ENCODE measurements at regions not wholly inside any gene's neighbourhood (a gene's known extent, or its start where the extent isn't known, plus 50 kb on each side); places are given as distances from the start of the nearest gene placed in this dataset.

DNA sequence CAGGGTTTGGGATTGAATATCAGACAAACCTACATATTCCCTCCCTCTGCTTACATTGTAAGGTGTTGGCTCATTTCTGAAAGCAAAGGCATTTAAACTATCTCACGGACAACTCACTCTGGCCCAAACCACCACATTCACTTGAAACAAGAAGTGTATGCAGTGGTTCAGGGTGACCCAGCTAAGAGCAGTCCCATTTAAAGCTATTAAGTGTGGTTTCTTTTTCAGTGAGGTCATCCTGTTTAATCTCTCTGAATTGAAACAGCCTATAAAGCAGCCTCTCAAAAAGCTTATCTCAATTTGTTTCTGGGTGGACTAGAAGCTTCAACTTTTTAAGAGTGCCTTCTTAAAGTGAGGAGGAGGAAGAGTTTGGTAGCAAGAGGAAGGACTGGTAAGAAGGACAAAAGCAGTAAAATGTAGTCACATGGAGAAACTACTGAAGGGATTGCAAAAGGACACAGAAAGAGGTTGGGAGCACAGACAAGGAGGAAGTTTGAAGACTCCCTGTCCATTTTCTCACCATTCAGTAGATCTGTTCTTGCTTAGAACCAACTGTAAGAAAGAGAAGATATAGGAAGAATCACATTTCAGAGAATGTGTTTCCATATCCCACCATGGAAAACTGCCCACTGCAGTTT, 151.6 kb downstream of the TMCO5A start:
- H3K4me1 Mint-ChIP-seq (ENCODE audit: insufficient read depth, unreplicated experiment), result peaks cover 5% of the 10 kb centered on the region
- no peak overlapping the region for H3K4me3 Mint-ChIP-seq (ENCODE audit: unreplicated experiment)
- no TSS peak for BruUV-seq (replicated peaks)
- no peak for DNase-seq (ENCODE audit: unreplicated experiment)
- no peaks in the 10 kb centered on the region for H3K36me3 Mint-ChIP-seq (ENCODE audit: insufficient read depth, unreplicated experiment)
- no peaks in the 10 kb centered on the region for H3K9me3 Mint-ChIP-seq (ENCODE audit: unreplicated experiment)
- intact Hi-C loops (cut with micrococcal nuclease), result no loop called here
- no peaks in the 10 kb centered on the region for H3K27me3 Mint-ChIP-seq (ENCODE audit: insufficient read depth, unreplicated experiment)
- TF ChIP-seq, protein P1, sequence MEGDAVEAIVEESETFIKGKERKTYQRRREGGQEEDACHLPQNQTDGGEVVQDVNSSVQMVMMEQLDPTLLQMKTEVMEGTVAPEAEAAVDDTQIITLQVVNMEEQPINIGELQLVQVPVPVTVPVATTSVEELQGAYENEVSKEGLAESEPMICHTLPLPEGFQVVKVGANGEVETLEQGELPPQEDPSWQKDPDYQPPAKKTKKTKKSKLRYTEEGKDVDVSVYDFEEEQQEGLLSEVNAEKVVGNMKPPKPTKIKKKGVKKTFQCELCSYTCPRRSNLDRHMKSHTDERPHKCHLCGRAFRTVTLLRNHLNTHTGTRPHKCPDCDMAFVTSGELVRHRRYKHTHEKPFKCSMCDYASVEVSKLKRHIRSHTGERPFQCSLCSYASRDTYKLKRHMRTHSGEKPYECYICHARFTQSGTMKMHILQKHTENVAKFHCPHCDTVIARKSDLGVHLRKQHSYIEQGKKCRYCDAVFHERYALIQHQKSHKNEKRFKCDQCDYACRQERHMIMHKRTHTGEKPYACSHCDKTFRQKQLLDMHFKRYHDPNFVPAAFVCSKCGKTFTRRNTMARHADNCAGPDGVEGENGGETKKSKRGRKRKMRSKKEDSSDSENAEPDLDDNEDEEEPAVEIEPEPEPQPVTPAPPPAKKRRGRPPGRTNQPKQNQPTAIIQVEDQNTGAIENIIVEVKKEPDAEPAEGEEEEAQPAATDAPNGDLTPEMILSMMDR (IDR thresholded peaks at IDR 0.05; ENCODE audit: unreplicated experiment), result no peak
- no peak overlapping the region for H3K27ac Mint-ChIP-seq (ENCODE audit: low read depth, unreplicated experiment)
- CTCF ChIA-PET, result interaction anchor here (0.6 to 0.7 kb wide), 2 partner anchors 11 to 1006 kb away, joined by 3 read pairs; no protein-coding TSS in a partner anchor
- POLR2A ChIA-PET, result interaction anchor here (1.2 kb wide), 1 partner anchor 132 kb away, joined by 4 read pairs; no protein-coding TSS in a partner anchor

DNA sequence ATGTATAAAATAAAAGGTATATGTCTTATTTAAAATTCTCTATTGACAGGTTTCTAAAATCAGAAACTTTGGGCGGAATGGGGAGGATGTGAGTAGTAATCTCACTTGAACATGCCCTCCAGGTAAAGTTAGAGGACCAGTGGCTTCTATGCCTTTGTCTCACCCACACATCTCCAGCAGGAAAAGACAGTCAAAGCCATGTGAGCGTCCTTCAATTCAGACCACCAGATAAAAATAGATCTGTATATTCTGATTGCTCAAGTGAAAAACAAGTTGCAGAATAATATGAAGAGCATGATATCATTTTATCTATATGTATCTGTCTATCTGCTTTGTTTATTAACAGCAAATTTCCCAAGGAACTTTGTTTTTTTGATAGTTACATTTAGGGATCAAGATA, 152.2 kb downstream of the TMCO5A start:
- H3K27ac Mint-ChIP-seq (ENCODE audit: low read depth, unreplicated experiment), result no peak overlapping the region
- H3K27me3 Mint-ChIP-seq (ENCODE audit: insufficient read depth, unreplicated experiment), result no peaks in the 10 kb centered on the region
- H3K9me3 Mint-ChIP-seq (ENCODE audit: unreplicated experiment), result no peaks in the 10 kb centered on the region
- no peak overlapping the region for H3K4me3 Mint-ChIP-seq (ENCODE audit: unreplicated experiment)
- H3K4me1 Mint-ChIP-seq (ENCODE audit: insufficient read depth, unreplicated experiment), result peaks cover 5% of the 10 kb centered on the region
- BruUV-seq (replicated peaks), result no TSS peak
- H3K36me3 Mint-ChIP-seq (ENCODE audit: insufficient read depth, unreplicated experiment), result no peaks in the 10 kb centered on the region
- POLR2A ChIA-PET, result no interaction called here
- TF ChIP-seq, protein P1 (IDR thresholded peaks at IDR 0.05; ENCODE audit: unreplicated experiment), result no peak
- CTCF ChIA-PET, result interaction anchor here (0.6 kb wide), 1 partner anchor 1005 kb away, joined by 3 read pairs; no protein-coding TSS in a partner anchor
- intact Hi-C loops (cut with micrococcal nuclease), result no loop called here
- DNase-seq (ENCODE audit: unreplicated experiment), result no peak

DNA sequence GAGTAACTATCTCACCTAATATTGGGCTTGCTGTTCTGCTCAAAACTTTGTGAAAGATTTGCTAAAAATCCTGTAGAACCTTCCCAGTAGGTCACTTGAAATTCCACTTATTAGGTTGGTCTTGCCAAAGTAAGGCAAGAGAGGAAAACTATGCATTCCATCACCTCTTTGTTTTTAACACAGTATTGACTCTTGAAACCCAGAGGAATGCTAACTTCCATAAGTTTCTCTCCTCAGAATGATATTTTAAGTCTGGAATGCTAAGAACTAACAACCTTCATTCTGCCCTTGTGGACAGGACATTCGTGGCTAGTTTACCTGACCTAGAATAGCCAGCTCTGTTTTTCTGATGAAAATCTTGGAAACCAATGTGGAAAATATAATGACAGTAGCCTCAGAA, 154.5 kb downstream of the TMCO5A start:
- DNase-seq (ENCODE audit: unreplicated experiment), result no peak
- Mint-ChIP-seq H3K4me3 (ENCODE audit: unreplicated experiment) (no peak overlapping the region), H3K9me3 (ENCODE audit: unreplicated experiment) (no peaks in the 10 kb centered on the region), H3K4me1 (ENCODE audit: insufficient read depth, unreplicated experiment) (peaks cover 5% of the 10 kb centered on the region), H3K36me3 (ENCODE audit: insufficient read depth, unreplicated experiment) (no peaks in the 10 kb centered on the region), H3K27me3 (ENCODE audit: insufficient read depth, unreplicated experiment) (no peaks in the 10 kb centered on the region), H3K27ac (ENCODE audit: low read depth, unreplicated experiment) (no peak overlapping the region)
- ChIA-PET POLR2A (no interaction called here), CTCF (interaction anchor here (0.6 kb wide), 1 partner anchor 101 kb away, joined by 3 read pairs; no protein-coding TSS in a partner anchor)
- BruUV-seq (replicated peaks), result no TSS peak
- intact Hi-C loops (cut with micrococcal nuclease), result no loop called here
- TF ChIP-seq, protein P1 (IDR thresholded peaks at IDR 0.05; ENCODE audit: unreplicated experiment), result no peak

DNA sequence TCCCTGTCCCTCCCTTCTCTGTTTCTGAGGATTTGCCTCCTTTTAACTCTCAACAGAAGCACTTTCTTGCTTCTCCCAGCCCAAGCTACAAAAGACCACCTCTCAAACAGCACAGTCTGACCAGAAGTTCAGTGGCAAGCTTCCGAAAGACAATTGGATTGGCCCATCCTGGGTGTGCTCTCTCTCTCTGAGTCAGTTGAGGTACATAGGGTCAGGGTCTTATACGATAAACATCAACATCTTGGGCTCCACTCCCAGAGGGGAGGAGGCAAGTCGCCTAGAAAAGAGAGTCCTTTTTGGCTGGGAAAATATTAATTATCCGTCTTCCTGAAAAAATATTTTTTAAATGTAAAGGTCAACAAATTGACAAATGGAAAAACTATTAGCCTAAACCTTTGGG, 155.8 kb downstream of the TMCO5A start:
- Mint-ChIP-seq H3K9me3 (ENCODE audit: unreplicated experiment) (no peaks in the 10 kb centered on the region), H3K36me3 (ENCODE audit: insufficient read depth, unreplicated experiment) (no peaks in the 10 kb centered on the region), H3K4me3 (ENCODE audit: unreplicated experiment) (no peak overlapping the region), H3K4me1 (ENCODE audit: insufficient read depth, unreplicated experiment) (peaks cover 1% of the 10 kb centered on the region), H3K27ac (ENCODE audit: low read depth, unreplicated experiment) (no peak overlapping the region), H3K27me3 (ENCODE audit: insufficient read depth, unreplicated experiment) (no peaks in the 10 kb centered on the region)
- no TSS peak for BruUV-seq (replicated peaks)
- DNase-seq (ENCODE audit: unreplicated experiment), result no peak
- intact Hi-C loops (cut with micrococcal nuclease), result no loop called here
- ChIA-PET CTCF (interaction anchor here (0.6 kb wide), 1 partner anchor 87 kb away, joined by 3 read pairs; no protein-coding TSS in a partner anchor), POLR2A (no interaction called here)
- TF ChIP-seq, protein P1 (IDR thresholded peaks at IDR 0.05; ENCODE audit: unreplicated experiment), result no peak

Data from MCF 10A (cell line).